AG04450 (cell line): ENCODE measurements at regions not wholly inside any gene's neighbourhood (a gene's known extent, or its start where the extent isn't known, plus 50 kb on each side); places are given as distances from the start of the nearest gene placed in this dataset.

Experiments
- CTCF ChIA-PET: fragments of 300-600, 350-600 bp; formaldehyde crosslinking; extraction: SDS; loops from one replicate; lab custom pipeline; 2022; ENCODE audit warnings: antibody characterized with exemption, inconsistent platforms; lab: Charles Lee
- POLR2A ChIA-PET: fragments of 350-600 bp; formaldehyde crosslinking; extraction: SDS; loops from one replicate; lab custom pipeline; 2021; ENCODE audit warnings: antibody characterized with exemption, inconsistent platforms; lab: Yijun Ruan, JAX
- DNase-seq: peaks from one replicate; pipeline ENCODE4 v3.0.0-alpha.2; 2011; ENCODE audit warnings: low read depth, low spot score
- H3K27ac ChIP-seq: one replicate; pipeline ENCODE4 v1.5.1; 2012; ENCODE audit warnings: low read depth, low read length, control low read depth
- H3K27me3 ChIP-seq: one replicate; pipeline ENCODE4 v1.6.0; 2012; ENCODE audit warnings: low read length; ENCODE audit not compliant: control insufficient read depth, insufficient read depth
- H3K4me3 ChIP-seq: 2 replicates; pipeline ENCODE4 v1.5.1; 2011; ENCODE audit warnings: mild to moderate bottlenecking, low read depth, low read length, control low read depth
- H3K9me3 ChIP-seq: 2 replicates; pipeline ENCODE4 v1.5.1; 2012; ENCODE audit warnings: low read length; ENCODE audit not compliant: control insufficient read depth, insufficient read depth
- CTCF ChIP-seq: IDR thresholded peaks from 2 replicates; pipeline ENCODE4 v1.5.1; 2011; ENCODE audit warnings: low read depth, low read length, control low read depth, inconsistent platforms

GRCh38 chr15:95528920-95529319 lies 801.6 kb upstream of the NR2F2 start:
- ChIA-PET CTCF (no interaction called here), POLR2A (no interaction called here)
- Histone ChIP-seq H3K27ac (no peak overlapping the region), H3K9me3 (no peaks in the 10 kb centered on the region), H3K4me3 (no peak overlapping the region), H3K27me3 (no peaks in the 10 kb centered on the region)
- no peak for DNase-seq
- no peak for TF ChIP-seq CTCF

- H3K4me3 ChIP-seq = no peak overlapping the region
- no peaks in the 10 kb centered on the region for H3K27me3 ChIP-seq
- no peaks in the 10 kb centered on the region for H3K9me3 ChIP-seq
- H3K27ac ChIP-seq = no peak overlapping the region
- ChIA-PET CTCF (no interaction called here), POLR2A (no interaction called here)
- TF ChIP-seq CTCF = no peak
- DNase-seq = no peak
Measured at GRCh38 chr15:95536638-95537037, 793.9 kb upstream of the NR2F2 start.

GRCh38 chr15:95538693-95539092 lies 791.8 kb upstream of the NR2F2 start:
- TF ChIP-seq CTCF = no peak
- Histone ChIP-seq H3K9me3 (no peaks in the 10 kb centered on the region), H3K27me3 (no peaks in the 10 kb centered on the region), H3K27ac (no peak overlapping the region), H3K4me3 (no peak overlapping the region)
- ChIA-PET CTCF (no interaction called here), POLR2A (no interaction called here)
- DNase-seq = no peak

GRCh38 chr15:95541301-95541700 lies 789.2 kb upstream of the NR2F2 start:
- Histone ChIP-seq H3K9me3 (no peaks in the 10 kb centered on the region), H3K27me3 (no peaks in the 10 kb centered on the region), H3K4me3 (no peak overlapping the region), H3K27ac (no peak overlapping the region)
- ChIA-PET CTCF (interaction anchor here (0.6 to 0.9 kb wide), 3 partner anchors 11 to 66 kb away, joined by 3 read pairs; no protein-coding TSS in a partner anchor), POLR2A (no interaction called here)
- no peak for DNase-seq
- TF ChIP-seq CTCF = no peak

- POLR2A ChIA-PET = no interaction called here
- TF ChIP-seq CTCF = no peak
- CTCF ChIA-PET = no interaction called here
Measured at GRCh38 chr15:95549168-95549738, 781.2 kb upstream of the NR2F2 start.

More at GRCh38 chr15:95549168-95549738, 781.2 kb upstream of the NR2F2 start:
- no peaks in the 10 kb centered on the region for H3K27me3 ChIP-seq
- no peaks in the 10 kb centered on the region for H3K9me3 ChIP-seq
- DNase-seq = no peak
- no peak overlapping the region for H3K4me3 ChIP-seq
- no peak overlapping the region for H3K27ac ChIP-seq
